ENCODE measurements at regions not wholly inside any gene's neighbourhood (a gene's known extent, or its start where the extent isn't known, plus 50 kb on each side); places are given as distances from the start of the nearest gene placed in this dataset.

DNA sequence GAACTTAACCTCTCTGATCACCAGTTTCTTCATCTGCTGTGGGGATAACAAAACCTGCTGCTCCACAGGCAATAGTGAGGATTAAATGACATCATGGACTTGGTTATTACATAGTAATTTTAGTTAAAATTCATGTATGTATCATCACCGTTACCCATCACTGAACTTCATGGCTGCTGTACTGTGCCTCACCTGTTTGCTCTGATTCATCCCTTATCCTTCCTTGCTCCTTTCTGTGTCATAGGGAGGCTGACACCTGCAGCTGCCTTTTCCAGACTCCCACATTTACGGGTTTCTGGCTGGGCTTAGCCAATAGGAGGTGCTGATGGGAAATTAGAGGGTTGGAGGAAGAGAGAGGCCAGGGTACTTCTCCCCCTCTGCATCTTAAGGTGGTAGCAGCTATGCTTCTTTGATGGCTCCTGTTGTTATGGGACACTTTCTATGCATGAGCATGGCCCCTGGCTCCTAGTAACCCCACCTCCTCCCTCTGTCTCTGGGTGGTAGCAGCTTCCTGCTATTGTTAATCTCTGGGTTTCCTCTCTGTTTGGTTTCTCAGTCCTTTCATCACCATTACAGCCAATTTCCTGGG, 332.1 kb downstream of the DHX35 start:
- peaks cover 0 to 5% of the 10 kb centered on the region in 2 experiments for H3K9me3 ChIP-seq (ENCODE audit: control insufficient read depth in 1 of 2, insufficient read depth in 1 of 2, low read length in 2 of 2)
- H3K27me3 ChIP-seq (ENCODE audit: control insufficient read depth in 1 of 2, insufficient read depth in 2 of 2, low read length in 2 of 2) = peaks cover 0 to 3% of the 10 kb centered on the region in 2 experiments
- no peak for ATAC-seq (ENCODE audit: poor library complexity)
- no peaks in the 10 kb centered on the region for H3K9me3 Mint-ChIP-seq
- H3K27ac ChIP-seq (ENCODE audit: low read depth in 1 of 2, low read length in 2 of 2) = no peak overlapping the region
- no peaks in the 10 kb centered on the region for H3K36me3 Mint-ChIP-seq (ENCODE audit: low read depth)
- no peak overlapping the region for H3K27ac Mint-ChIP-seq
- peaks cover 27% of the 10 kb centered on the region for H3K27me3 Mint-ChIP-seq
- no peaks in the 10 kb centered on the region for H3K4me1 ChIP-seq (ENCODE audit: insufficient read depth, low read length)
- H3K36me3 ChIP-seq (ENCODE audit: insufficient read depth, low read length) = no peaks in the 10 kb centered on the region
- no peak for DNase-seq
- TF ChIP-seq, protein P1, sequence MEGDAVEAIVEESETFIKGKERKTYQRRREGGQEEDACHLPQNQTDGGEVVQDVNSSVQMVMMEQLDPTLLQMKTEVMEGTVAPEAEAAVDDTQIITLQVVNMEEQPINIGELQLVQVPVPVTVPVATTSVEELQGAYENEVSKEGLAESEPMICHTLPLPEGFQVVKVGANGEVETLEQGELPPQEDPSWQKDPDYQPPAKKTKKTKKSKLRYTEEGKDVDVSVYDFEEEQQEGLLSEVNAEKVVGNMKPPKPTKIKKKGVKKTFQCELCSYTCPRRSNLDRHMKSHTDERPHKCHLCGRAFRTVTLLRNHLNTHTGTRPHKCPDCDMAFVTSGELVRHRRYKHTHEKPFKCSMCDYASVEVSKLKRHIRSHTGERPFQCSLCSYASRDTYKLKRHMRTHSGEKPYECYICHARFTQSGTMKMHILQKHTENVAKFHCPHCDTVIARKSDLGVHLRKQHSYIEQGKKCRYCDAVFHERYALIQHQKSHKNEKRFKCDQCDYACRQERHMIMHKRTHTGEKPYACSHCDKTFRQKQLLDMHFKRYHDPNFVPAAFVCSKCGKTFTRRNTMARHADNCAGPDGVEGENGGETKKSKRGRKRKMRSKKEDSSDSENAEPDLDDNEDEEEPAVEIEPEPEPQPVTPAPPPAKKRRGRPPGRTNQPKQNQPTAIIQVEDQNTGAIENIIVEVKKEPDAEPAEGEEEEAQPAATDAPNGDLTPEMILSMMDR (IDR thresholded peaks at IDR 0.05) = no peak
- ChIA-PET CTCF (no interaction called here), POLR2A (no interaction called here)
- intact Hi-C loops (cut with DNase I, micrococcal nuclease) = no loop called here
- H3K4me1 Mint-ChIP-seq (ENCODE audit: low read depth) = no peaks in the 10 kb centered on the region
- no peak overlapping the region for H3K4me3 Mint-ChIP-seq
- no peak overlapping the region for H3K4me3 ChIP-seq (ENCODE audit: low read length)

DNA sequence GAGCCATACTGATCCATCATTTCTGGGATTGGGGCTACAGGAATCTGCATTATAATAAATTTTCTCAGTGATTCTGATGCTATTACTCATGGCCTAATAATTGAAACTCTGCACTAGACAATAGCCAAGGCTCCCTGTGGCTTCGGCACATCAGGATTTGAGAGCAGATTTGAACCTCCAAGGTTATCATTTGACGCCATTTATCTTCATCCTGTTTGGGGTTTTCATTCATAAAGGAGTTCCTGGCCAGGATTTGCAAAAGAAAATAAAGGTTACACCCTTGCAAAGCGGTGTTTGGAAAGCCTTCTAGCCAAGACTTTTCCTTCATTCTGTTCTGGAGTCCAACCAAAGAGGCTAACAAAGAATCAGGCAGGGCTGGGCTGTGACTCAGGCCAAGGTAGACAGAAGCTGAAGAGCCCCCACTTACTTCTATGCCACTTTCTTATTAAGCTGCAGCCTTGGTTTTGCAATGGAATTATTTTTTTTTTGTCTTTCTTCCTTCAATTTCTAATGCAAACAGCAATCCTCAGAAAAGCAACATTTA, 330.1 kb downstream of the DHX35 start:
- no peaks in the 10 kb centered on the region for H3K36me3 ChIP-seq (ENCODE audit: insufficient read depth, low read length)
- no peaks in the 10 kb centered on the region for H3K4me1 Mint-ChIP-seq (ENCODE audit: low read depth)
- H3K4me3 ChIP-seq (ENCODE audit: low read length) = no peak overlapping the region
- no peaks in the 10 kb centered on the region for H3K36me3 Mint-ChIP-seq (ENCODE audit: low read depth)
- intact Hi-C loops (cut with DNase I, micrococcal nuclease) = no loop called here
- no peak overlapping the region for H3K4me3 Mint-ChIP-seq
- no peaks in the 10 kb centered on the region for H3K4me1 ChIP-seq (ENCODE audit: insufficient read depth, low read length)
- ATAC-seq (ENCODE audit: poor library complexity) = no peak
- ChIA-PET POLR2A (no interaction called here), CTCF (no interaction called here)
- H3K27me3 ChIP-seq (ENCODE audit: control insufficient read depth in 1 of 2, insufficient read depth in 2 of 2, low read length in 2 of 2) = peaks cover 0 to 5% of the 10 kb centered on the region in 2 experiments
- H3K27ac Mint-ChIP-seq = no peak overlapping the region
- peaks cover 46% of the 10 kb centered on the region for H3K27me3 Mint-ChIP-seq
- TF ChIP-seq, protein P1 (IDR thresholded peaks at IDR 0.05) = no peak
- no peak overlapping the region for H3K27ac ChIP-seq (ENCODE audit: low read depth in 1 of 2, low read length in 2 of 2)
- H3K9me3 ChIP-seq (ENCODE audit: control insufficient read depth in 1 of 2, insufficient read depth in 1 of 2, low read length in 2 of 2) = peaks cover 0 to 3% of the 10 kb centered on the region in 2 experiments
- H3K9me3 Mint-ChIP-seq = peaks cover 6% of the 10 kb centered on the region
- no peak for DNase-seq

DNA sequence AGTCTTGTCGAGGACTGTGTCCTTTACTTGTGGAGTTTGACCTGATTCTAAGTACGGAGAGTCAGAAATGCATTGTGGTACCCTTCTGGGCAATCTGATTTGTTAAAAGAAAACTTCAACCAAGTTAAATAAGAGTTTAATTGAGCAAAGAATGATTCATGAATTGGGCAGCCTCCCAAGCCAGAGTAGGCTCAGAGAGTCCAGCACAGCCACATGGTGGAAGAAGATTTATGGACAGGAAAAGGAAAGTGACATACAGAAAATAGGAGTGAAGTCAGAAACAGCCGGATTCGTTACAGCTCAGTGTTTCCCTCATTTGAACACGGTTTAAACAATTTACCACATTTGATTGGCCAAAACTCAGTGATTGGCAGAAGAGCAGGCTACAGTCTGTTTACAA, 329.2 kb downstream of the DHX35 start:
- ChIA-PET POLR2A (no interaction called here), CTCF (no interaction called here)
- Mint-ChIP-seq H3K36me3 (ENCODE audit: low read depth) (no peaks in the 10 kb centered on the region), H3K4me3 (no peak overlapping the region), H3K9me3 (peaks cover 6% of the 10 kb centered on the region), H3K27ac (no peak overlapping the region), H3K27me3 (peaks cover 46% of the 10 kb centered on the region), H3K4me1 (ENCODE audit: low read depth) (no peaks in the 10 kb centered on the region)
- TF ChIP-seq, protein P1 (IDR thresholded peaks at IDR 0.05) = no peak
- DNase-seq (no peak), ATAC-seq (ENCODE audit: poor library complexity) (no peak)
- no peak overlapping the region for H3K4me3 ChIP-seq (ENCODE audit: low read length)
- H3K4me1 ChIP-seq (ENCODE audit: insufficient read depth, low read length) = no peaks in the 10 kb centered on the region
- peaks cover 0 to 5% of the 10 kb centered on the region in 2 experiments for H3K27me3 ChIP-seq (ENCODE audit: control insufficient read depth in 1 of 2, insufficient read depth in 2 of 2, low read length in 2 of 2)
- no peaks in the 10 kb centered on the region for H3K36me3 ChIP-seq (ENCODE audit: insufficient read depth, low read length)
- intact Hi-C loops (cut with DNase I, micrococcal nuclease) = no loop called here
- H3K9me3 ChIP-seq (ENCODE audit: control insufficient read depth in 1 of 2, insufficient read depth in 1 of 2, low read length in 2 of 2) = peaks cover 0 to 3% of the 10 kb centered on the region in 2 experiments
- no peak overlapping the region for H3K27ac ChIP-seq (ENCODE audit: low read depth in 1 of 2, low read length in 2 of 2)
